Smooth muscle cell (in vitro differentiated cells): ENCODE measurements at regions not wholly inside any gene's neighbourhood (a gene's known extent, or its start where the extent isn't known, plus 50 kb on each side); places are given as distances from the start of the nearest gene placed in this dataset.

Source experiments
- DNase-seq: peaks from one replicate; lab custom pipeline; 2025; ENCODE audit not compliant: unreplicated experiment; lab: John Stamatoyannopoulos, UW
- H2AFZ ChIP-seq: fragments of 200-600 bp; sonication (generic); 2 replicates; pipeline ENCODE4 v1.6.0; 2016; ENCODE audit warnings: antibody characterized with exemption, low read depth, mild to moderate bottlenecking
- H3F3A ChIP-seq: fragments of 200-600 bp; sonication (generic); 2 replicates; pipeline ENCODE4 v1.6.0; 2017; ENCODE audit warnings: antibody characterized with exemption, low read depth
- H3K27ac ChIP-seq: fragments of 200-600 bp; sonication (generic); 2 replicates; pipeline ENCODE4 v1.5.1; 2016; ENCODE audit warnings: low read depth, mild to moderate bottlenecking
- H3K27me3 ChIP-seq: fragments of 200-600 bp; sonication (generic); 2 replicates; pipeline ENCODE4 v1.6.1; 2016; ENCODE audit warnings: low read depth, mild to moderate bottlenecking
- H3K36me3 ChIP-seq: fragments of 200-600 bp; sonication (generic); 2 replicates; pipeline ENCODE4 v1.5.1; 2016; ENCODE audit warnings: low read depth
- H3K4me1 ChIP-seq: fragments of 200-600 bp; sonication (generic); 2 replicates; pipeline ENCODE4 v1.5.1; 2016; ENCODE audit warnings: low read depth
- H3K4me2 ChIP-seq: fragments of 200-600 bp; sonication (generic); 2 replicates; pipeline ENCODE4 v1.6.0; 2016; ENCODE audit warnings: mild to moderate bottlenecking
- H3K4me3 ChIP-seq: fragments of 200-600 bp; sonication (generic); 2 replicates; pipeline ENCODE4 v1.5.1; 2016; ENCODE audit warnings: mild to moderate bottlenecking
- H3K79me2 ChIP-seq: fragments of 200-600 bp; sonication (generic); 2 replicates; pipeline ENCODE4 v1.6.0; 2016; ENCODE audit warnings: low read depth, mild to moderate bottlenecking
- H3K9ac ChIP-seq: fragments of 200-600 bp; sonication (generic); 2 replicates; pipeline ENCODE4 v1.6.0; 2016; ENCODE audit warnings: low read depth
- H3K9me3 ChIP-seq: fragments of 200-600 bp; sonication (generic); replicated peaks from 2 replicates; pipeline ENCODE4 v1.5.1; 2016; ENCODE audit warnings: low read depth
- H4K20me1 ChIP-seq: fragments of 200-600 bp; sonication (generic); 2 replicates; pipeline ENCODE4 v1.6.0; 2016; ENCODE audit warnings: low read depth
- CTCF ChIP-seq: fragments of 200-600 bp; sonication (generic); IDR thresholded peaks from 2 replicates; pipeline ENCODE4 v1.5.1; 2017; ENCODE audit warnings: borderline replicate concordance, mild to moderate bottlenecking, antibody characterized with exemption; ENCODE audit not compliant: insufficient read depth, poor library complexity, severe bottlenecking
- WGBS: methylation state at CpG from one replicate; pipeline ENCODE4 v1.1.7; 2016; ENCODE audit warnings: low lambda C conversion rate; 5-methylcytosine and 5-hydroxymethylcytosine counted together

- Histone ChIP-seq H3K9me3 (no peaks in the 10 kb centered on the region), H3K79me2 (no peaks in the 10 kb centered on the region), H3F3A (no peaks in the 10 kb centered on the region), H3K4me1 (no peaks in the 10 kb centered on the region), H3K27ac (no peak overlapping the region), H2AFZ (no peak overlapping the region), H3K9ac (no peak overlapping the region), H3K36me3 (no peaks in the 10 kb centered on the region), H3K4me3 (no peak overlapping the region), H3K4me2 (no peak overlapping the region), H3K27me3 (no peaks in the 10 kb centered on the region), H4K20me1 (no peaks in the 10 kb centered on the region)
- no peak for DNase-seq
- no peak for TF ChIP-seq CTCF
- 88% methylated on average over 3 of the region's 3 CpGs for WGBS
These were observed 600.3 kb downstream of the SPRY1 start for GRCh38 chr4:123996718-123997510.

GRCh38 chr4:123997776-123998449 is 601.3 kb downstream of the SPRY1 start:
- Histone ChIP-seq H3K79me2 (no peaks in the 10 kb centered on the region), H3K9ac (no peak overlapping the region), H3K4me3 (no peak overlapping the region), H2AFZ (no peak overlapping the region), H3K36me3 (no peaks in the 10 kb centered on the region), H4K20me1 (no peaks in the 10 kb centered on the region), H3K27ac (no peak overlapping the region), H3K4me2 (no peak overlapping the region), H3F3A (no peaks in the 10 kb centered on the region), H3K27me3 (no peaks in the 10 kb centered on the region), H3K9me3 (no peaks in the 10 kb centered on the region), H3K4me1 (no peaks in the 10 kb centered on the region)
- no peak for TF ChIP-seq CTCF
- DNase-seq: no peak
- 100% methylated on average over 1 of the region's 1 CpG for WGBS

- no peak for TF ChIP-seq CTCF
- Histone ChIP-seq H3F3A (no peaks in the 10 kb centered on the region), H3K4me3 (no peak overlapping the region), H3K9me3 (no peaks in the 10 kb centered on the region), H3K9ac (no peak overlapping the region), H3K4me2 (no peak overlapping the region), H3K36me3 (no peaks in the 10 kb centered on the region), H4K20me1 (no peaks in the 10 kb centered on the region), H3K79me2 (no peaks in the 10 kb centered on the region), H3K4me1 (no peaks in the 10 kb centered on the region), H2AFZ (no peak overlapping the region), H3K27me3 (no peaks in the 10 kb centered on the region), H3K27ac (no peak overlapping the region)
- no peak for DNase-seq
- WGBS: 96% methylated on average over 2 of the region's 2 CpGs
These were observed 603.6 kb downstream of the SPRY1 start for GRCh38 chr4:124000233-124000632.
